Urinary bladder (tissue), 3 donors: ENCODE measurements at regions not wholly inside any gene's neighbourhood (a gene's known extent, or its start where the extent isn't known, plus 50 kb on each side); places are given as distances from the start of the nearest gene placed in this dataset.

Experiments used
- DNase-seq: peaks from one replicate; pipeline ENCODE4 v3.0.0-alpha.2; 2015; ENCODE audit errors: extremely low spot score
- H3K27ac ChIP-seq: one replicate; pipeline ENCODE4 v1.5.1; 2013; ENCODE audit warnings: low read depth, mild to moderate bottlenecking, moderate library complexity
- H3K36me3 ChIP-seq: one replicate; pipeline ENCODE4 v1.6.1; 2013; ENCODE audit warnings: mild to moderate bottlenecking, moderate library complexity; ENCODE audit not compliant: insufficient read depth
- H3K4me1 ChIP-seq: one replicate; pipeline ENCODE4 v1.6.1; 2013; ENCODE audit warnings: mild to moderate bottlenecking, moderate library complexity; ENCODE audit not compliant: insufficient read depth
- H3K4me3 ChIP-seq: one replicate; pipeline ENCODE4 v1.5.1; 2013; ENCODE audit warnings: low read depth, low read length
- WGBS: extraction: QIAGEN DNeasy Blood & Tissue Kit; methylation state at CpG from one replicate; pipeline ENCODE4 v1.1.7; 2013; 5-methylcytosine and 5-hydroxymethylcytosine counted together
- donor health status: healthy with polysubstance abuse.
- donor health status: healthy.

- no peak for DNase-seq
- Histone ChIP-seq H3K4me3 (no peak overlapping the region), H3K36me3 (no peaks in the 10 kb centered on the region), H3K4me1 (no peaks in the 10 kb centered on the region), H3K27ac (no peak overlapping the region)
- WGBS, result 90% methylated on average over 12 of the region's 12 CpGs
Measured at GRCh38 chr22:49282596-49282995, 545.1 kb downstream of the BRD1 start.

GRCh38 chr22:49281467-49282340 is 546.0 kb downstream of the BRD1 start:
- 71% methylated on average over 14 of the region's 14 CpGs for WGBS
- Histone ChIP-seq H3K36me3 (no peaks in the 10 kb centered on the region), H3K4me1 (no peaks in the 10 kb centered on the region), H3K27ac (no peak overlapping the region), H3K4me3 (no peak overlapping the region)
- DNase-seq, result no peak

GRCh38 chr22:49278340-49278739 is 549.3 kb downstream of the BRD1 start:
- DNase-seq, result no peak
- Histone ChIP-seq H3K4me1 (no peaks in the 10 kb centered on the region), H3K36me3 (no peaks in the 10 kb centered on the region), H3K4me3 (no peak overlapping the region), H3K27ac (no peak overlapping the region)
- WGBS, result 44% methylated on average over 9 of the region's 9 CpGs

- Histone ChIP-seq H3K4me1 (no peaks in the 10 kb centered on the region), H3K27ac (no peak overlapping the region), H3K4me3 (no peak overlapping the region), H3K36me3 (no peaks in the 10 kb centered on the region)
- no peak for DNase-seq
- 75% methylated on average over 10 of the region's 10 CpGs for WGBS
Measured at GRCh38 chr22:49276567-49276966, 551.1 kb downstream of the BRD1 start.

GRCh38 chr22:49274754-49275380 is 552.8 kb downstream of the BRD1 start:
- no peak overlapping the region for H3K4me3 ChIP-seq
- DNase-seq, result no peak
- WGBS, result 78% methylated on average over 16 of the region's 16 CpGs
- no peaks in the 10 kb centered on the region for H3K36me3 ChIP-seq
- no peak overlapping the region for H3K27ac ChIP-seq
- no peaks in the 10 kb centered on the region for H3K4me1 ChIP-seq

- H3K4me1 ChIP-seq, result no peaks in the 10 kb centered on the region
- no peaks in the 10 kb centered on the region for H3K36me3 ChIP-seq
- no peak overlapping the region for H3K27ac ChIP-seq
- H3K4me3 ChIP-seq, result no peak overlapping the region
- 73% methylated on average over 17 of the region's 17 CpGs for WGBS
- no peak for DNase-seq
Measured at GRCh38 chr22:49272546-49273125, 555.0 kb downstream of the BRD1 start.

- WGBS, result 63% methylated on average over 5 of the region's 5 CpGs
Measured at GRCh38 chr22:49271831-49272230, 555.8 kb downstream of the BRD1 start.

GRCh38 chr22:49271369-49271727 is 556.3 kb downstream of the BRD1 start:
- Histone ChIP-seq H3K4me3 (no peak overlapping the region), H3K36me3 (no peaks in the 10 kb centered on the region)
- no peak for DNase-seq

More at GRCh38 chr22:49271831-49272230, 555.8 kb downstream of the BRD1 start:
- Histone ChIP-seq H3K4me3 (no peak overlapping the region), H3K4me1 (no peaks in the 10 kb centered on the region), H3K27ac (no peak overlapping the region), H3K36me3 (no peaks in the 10 kb centered on the region)
- no peak for DNase-seq

GRCh38 chr22:49270595-49271368 is 556.9 kb downstream of the BRD1 start:
- H3K27ac ChIP-seq, result no peak overlapping the region
- H3K36me3 ChIP-seq, result no peaks in the 10 kb centered on the region
- DNase-seq, result no peak
- no peak overlapping the region for H3K4me3 ChIP-seq
- WGBS, result 91% methylated on average over 17 of the region's 17 CpGs
- no peaks in the 10 kb centered on the region for H3K4me1 ChIP-seq

More at GRCh38 chr22:49271369-49271727, 556.3 kb downstream of the BRD1 start:
- no peak overlapping the region for H3K27ac ChIP-seq
- H3K4me1 ChIP-seq, result no peaks in the 10 kb centered on the region

GRCh38 chr22:49269928-49270327 is 557.7 kb downstream of the BRD1 start:
- 9% methylated on average over 11 of the region's 11 CpGs for whole genome bisulfite sequencing
- Histone ChIP-seq H3K27ac (no peak overlapping the region), H3K4me1 (no peaks in the 10 kb centered on the region), H3K4me3 (no peak overlapping the region), H3K36me3 (no peaks in the 10 kb centered on the region)
- no peak for DNase-seq

GRCh38 chr22:49269371-49269770 is 558.3 kb downstream of the BRD1 start:
- Histone ChIP-seq H3K27ac (no peak overlapping the region), H3K36me3 (no peaks in the 10 kb centered on the region), H3K4me1 (no peaks in the 10 kb centered on the region), H3K4me3 (no peak overlapping the region)
- DNase-seq, result no peak
- 4% methylated on average over 6 of the region's 6 CpGs for WGBS

- H3K4me3 ChIP-seq, result no peak overlapping the region
- no peaks in the 10 kb centered on the region for H3K4me1 ChIP-seq
- H3K27ac ChIP-seq, result no peak overlapping the region
- no peak for DNase-seq
- H3K36me3 ChIP-seq, result no peaks in the 10 kb centered on the region
- 47% methylated on average over 4 of the region's 4 CpGs for WGBS
Measured at GRCh38 chr22:49268924-49269323, 558.7 kb downstream of the BRD1 start.

GRCh38 chr22:49267996-49268395 is 559.7 kb downstream of the BRD1 start:
- H3K36me3 ChIP-seq, result no peaks in the 10 kb centered on the region
- no peak for DNase-seq
- no peak overlapping the region for H3K4me3 ChIP-seq
- WGBS, result 26% methylated on average over 7 of the region's 7 CpGs
- H3K27ac ChIP-seq, result no peak overlapping the region
- no peaks in the 10 kb centered on the region for H3K4me1 ChIP-seq
